ENCODE measurements at regions not wholly inside any gene's neighbourhood (a gene's known extent, or its start where the extent isn't known, plus 50 kb on each side); places are given as distances from the start of the nearest gene placed in this dataset.

- Histone ChIP-seq H3K27ac (no peak overlapping the region), H3K9ac (no peak overlapping the region), H3K27me3 (ENCODE audit: control insufficient read depth, insufficient read depth, low read length) (no peaks in the 10 kb centered on the region), H3K4me1 (no peaks in the 10 kb centered on the region), H2AFZ (no peak overlapping the region), H3K4me3 (ENCODE audit: low read depth, low read length) (no peak overlapping the region), H3K4me2 (ENCODE audit: low read length) (no peak overlapping the region), H3K36me3 (ENCODE audit: control insufficient read depth, insufficient read depth, low read length) (no peaks in the 10 kb centered on the region), H3K9me3 (ENCODE audit: control insufficient read depth, low read length) (no peaks in the 10 kb centered on the region), H3K79me2 (no peaks in the 10 kb centered on the region)
- TF ChIP-seq, protein P1, sequence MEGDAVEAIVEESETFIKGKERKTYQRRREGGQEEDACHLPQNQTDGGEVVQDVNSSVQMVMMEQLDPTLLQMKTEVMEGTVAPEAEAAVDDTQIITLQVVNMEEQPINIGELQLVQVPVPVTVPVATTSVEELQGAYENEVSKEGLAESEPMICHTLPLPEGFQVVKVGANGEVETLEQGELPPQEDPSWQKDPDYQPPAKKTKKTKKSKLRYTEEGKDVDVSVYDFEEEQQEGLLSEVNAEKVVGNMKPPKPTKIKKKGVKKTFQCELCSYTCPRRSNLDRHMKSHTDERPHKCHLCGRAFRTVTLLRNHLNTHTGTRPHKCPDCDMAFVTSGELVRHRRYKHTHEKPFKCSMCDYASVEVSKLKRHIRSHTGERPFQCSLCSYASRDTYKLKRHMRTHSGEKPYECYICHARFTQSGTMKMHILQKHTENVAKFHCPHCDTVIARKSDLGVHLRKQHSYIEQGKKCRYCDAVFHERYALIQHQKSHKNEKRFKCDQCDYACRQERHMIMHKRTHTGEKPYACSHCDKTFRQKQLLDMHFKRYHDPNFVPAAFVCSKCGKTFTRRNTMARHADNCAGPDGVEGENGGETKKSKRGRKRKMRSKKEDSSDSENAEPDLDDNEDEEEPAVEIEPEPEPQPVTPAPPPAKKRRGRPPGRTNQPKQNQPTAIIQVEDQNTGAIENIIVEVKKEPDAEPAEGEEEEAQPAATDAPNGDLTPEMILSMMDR (IDR thresholded peaks at IDR 0.05) = no peak
These were observed 810.2 kb downstream of the TUSC7 start for GRCh38 chr3:117519776-117520175.

- TF ChIP-seq, protein P1 (IDR thresholded peaks at IDR 0.05) = no peak
- Histone ChIP-seq H3K4me2 (ENCODE audit: low read length) (no peak overlapping the region), H3K27me3 (ENCODE audit: control insufficient read depth, insufficient read depth, low read length) (no peaks in the 10 kb centered on the region), H3K36me3 (ENCODE audit: control insufficient read depth, insufficient read depth, low read length) (no peaks in the 10 kb centered on the region), H3K4me3 (ENCODE audit: low read depth, low read length) (no peak overlapping the region), H3K79me2 (no peaks in the 10 kb centered on the region), H3K9ac (no peak overlapping the region), H3K27ac (no peak overlapping the region), H2AFZ (no peak overlapping the region), H3K4me1 (no peaks in the 10 kb centered on the region), H3K9me3 (ENCODE audit: control insufficient read depth, low read length) (no peaks in the 10 kb centered on the region)
These were observed 811.0 kb downstream of the TUSC7 start for GRCh38 chr3:117520582-117520981.

- Histone ChIP-seq H3K27ac (no peak overlapping the region), H3K36me3 (ENCODE audit: control insufficient read depth, insufficient read depth, low read length) (no peaks in the 10 kb centered on the region), H3K4me1 (no peaks in the 10 kb centered on the region), H3K27me3 (ENCODE audit: control insufficient read depth, insufficient read depth, low read length) (no peaks in the 10 kb centered on the region), H3K79me2 (no peaks in the 10 kb centered on the region), H2AFZ (no peak overlapping the region), H3K9ac (no peak overlapping the region), H3K4me3 (ENCODE audit: low read depth, low read length) (no peak overlapping the region), H3K4me2 (ENCODE audit: low read length) (no peak overlapping the region), H3K9me3 (ENCODE audit: control insufficient read depth, low read length) (no peaks in the 10 kb centered on the region)
- TF ChIP-seq, protein P1 (IDR thresholded peaks at IDR 0.05) = no peak
These were observed 813.8 kb downstream of the TUSC7 start for GRCh38 chr3:117523418-117523817.

DNA sequence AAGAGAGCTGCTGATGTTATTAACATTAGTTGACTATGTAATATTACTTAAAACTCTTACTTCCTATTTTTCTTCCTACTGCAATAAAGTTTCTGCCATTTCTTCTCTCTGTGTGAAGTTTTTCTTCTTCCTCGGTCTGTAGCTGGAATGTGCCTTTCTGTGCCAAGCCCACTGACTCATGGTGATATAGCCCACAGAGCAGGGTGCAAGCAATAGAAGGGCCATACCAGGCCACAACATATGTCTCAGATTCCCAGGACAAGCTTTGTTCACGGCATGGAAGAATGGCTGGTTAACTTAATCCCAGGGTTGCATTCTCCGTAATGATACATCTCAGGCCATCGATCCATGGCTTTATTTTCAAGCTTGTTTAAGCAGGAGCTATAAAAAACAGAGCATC lies 815.3 kb downstream of the TUSC7 start:
- no peaks in the 10 kb centered on the region for H3K9me3 ChIP-seq (ENCODE audit: control insufficient read depth, low read length)
- no peak overlapping the region for H2AFZ ChIP-seq
- H3K4me1 ChIP-seq = no peaks in the 10 kb centered on the region
- H3K27ac ChIP-seq = no peak overlapping the region
- H3K4me2 ChIP-seq (ENCODE audit: low read length) = no peak overlapping the region
- H3K36me3 ChIP-seq (ENCODE audit: control insufficient read depth, insufficient read depth, low read length) = no peaks in the 10 kb centered on the region
- no peaks in the 10 kb centered on the region for H3K79me2 ChIP-seq
- H3K9ac ChIP-seq = no peak overlapping the region
- H3K27me3 ChIP-seq (ENCODE audit: control insufficient read depth, insufficient read depth, low read length) = no peaks in the 10 kb centered on the region
- TF ChIP-seq, protein P1 (IDR thresholded peaks at IDR 0.05) = no peak
- H3K4me3 ChIP-seq (ENCODE audit: low read depth, low read length) = no peak overlapping the region

DNA sequence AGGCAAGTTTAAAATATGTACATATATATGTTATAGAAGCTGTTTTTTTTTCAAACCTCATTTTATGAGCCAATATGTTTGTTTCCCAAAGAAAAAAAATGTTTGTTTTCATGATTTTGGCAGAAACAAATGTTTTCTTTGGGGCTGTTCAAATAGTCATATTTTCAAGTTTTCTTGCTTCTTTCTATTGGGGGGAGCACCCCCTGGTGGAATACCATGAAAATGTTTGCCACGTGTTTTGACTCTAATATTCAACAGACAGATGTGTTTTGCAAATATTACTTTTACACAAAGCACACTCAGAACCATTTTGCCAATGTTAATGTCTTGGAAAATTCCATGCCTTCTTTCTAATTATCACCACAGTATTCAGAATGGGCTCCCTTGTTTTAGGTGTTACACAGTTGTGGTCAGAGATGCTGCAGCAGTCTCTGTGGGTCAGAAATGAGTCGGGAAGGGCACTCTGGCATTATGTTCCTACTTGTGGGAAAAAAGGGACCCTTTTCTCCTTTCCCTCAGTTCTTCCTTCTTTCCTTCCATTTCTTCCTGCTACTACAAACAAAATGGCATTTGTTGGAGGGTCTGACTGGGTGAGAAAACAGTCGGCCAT lies 817.0 kb downstream of the TUSC7 start:
- Histone ChIP-seq H3K27ac (no peak overlapping the region), H3K4me1 (no peaks in the 10 kb centered on the region)
- TF ChIP-seq, protein P1 (IDR thresholded peaks at IDR 0.05) = peak; percentile 44

More for the DNA sequence above, 817.0 kb downstream of the TUSC7 start:
- Histone ChIP-seq H3K4me2 (ENCODE audit: low read length) (no peak overlapping the region), H3K79me2 (no peaks in the 10 kb centered on the region), H3K36me3 (ENCODE audit: control insufficient read depth, insufficient read depth, low read length) (no peaks in the 10 kb centered on the region), H2AFZ (no peak overlapping the region), H3K4me3 (ENCODE audit: low read depth, low read length) (no peak overlapping the region), H3K9me3 (ENCODE audit: control insufficient read depth, low read length) (no peaks in the 10 kb centered on the region), H3K27me3 (ENCODE audit: control insufficient read depth, insufficient read depth, low read length) (no peaks in the 10 kb centered on the region), H3K9ac (no peak overlapping the region)

Measured in parathyroid adenoma (tissue), 2 donors.